ENCODE measurements at regions not wholly inside any gene's neighbourhood (a gene's known extent, or its start where the extent isn't known, plus 50 kb on each side); places are given as distances from the start of the nearest gene placed in this dataset.

DNA sequence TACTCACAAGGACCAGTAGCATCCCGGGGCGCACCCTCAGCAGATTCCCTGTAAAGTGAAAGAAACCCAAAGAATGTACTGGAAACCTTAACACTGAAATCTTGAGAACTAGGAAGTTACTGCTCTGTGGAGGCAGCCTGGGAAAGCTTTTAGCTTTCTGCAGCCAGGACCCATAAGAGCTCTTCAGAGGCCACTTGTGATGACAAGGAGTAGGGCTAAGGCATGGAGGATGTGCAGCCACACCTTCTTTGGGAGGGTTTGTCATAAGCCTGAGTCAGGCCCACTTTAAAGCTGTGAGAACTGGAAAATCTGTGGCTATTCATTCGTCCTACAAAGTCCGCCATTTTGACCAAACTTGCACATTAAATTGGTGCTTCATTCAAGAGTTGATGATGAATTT lies 291.1 kb upstream of the TLE4 start:
- TF ChIP-seq, protein P1, sequence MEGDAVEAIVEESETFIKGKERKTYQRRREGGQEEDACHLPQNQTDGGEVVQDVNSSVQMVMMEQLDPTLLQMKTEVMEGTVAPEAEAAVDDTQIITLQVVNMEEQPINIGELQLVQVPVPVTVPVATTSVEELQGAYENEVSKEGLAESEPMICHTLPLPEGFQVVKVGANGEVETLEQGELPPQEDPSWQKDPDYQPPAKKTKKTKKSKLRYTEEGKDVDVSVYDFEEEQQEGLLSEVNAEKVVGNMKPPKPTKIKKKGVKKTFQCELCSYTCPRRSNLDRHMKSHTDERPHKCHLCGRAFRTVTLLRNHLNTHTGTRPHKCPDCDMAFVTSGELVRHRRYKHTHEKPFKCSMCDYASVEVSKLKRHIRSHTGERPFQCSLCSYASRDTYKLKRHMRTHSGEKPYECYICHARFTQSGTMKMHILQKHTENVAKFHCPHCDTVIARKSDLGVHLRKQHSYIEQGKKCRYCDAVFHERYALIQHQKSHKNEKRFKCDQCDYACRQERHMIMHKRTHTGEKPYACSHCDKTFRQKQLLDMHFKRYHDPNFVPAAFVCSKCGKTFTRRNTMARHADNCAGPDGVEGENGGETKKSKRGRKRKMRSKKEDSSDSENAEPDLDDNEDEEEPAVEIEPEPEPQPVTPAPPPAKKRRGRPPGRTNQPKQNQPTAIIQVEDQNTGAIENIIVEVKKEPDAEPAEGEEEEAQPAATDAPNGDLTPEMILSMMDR (IDR thresholded peaks at IDR 0.05 in 4 of 5, conservative IDR thresholded peaks at IDR 0.05 in 1 of 5): no peak
- TF ChIP-seq POLR2A (IDR thresholded peaks at IDR 0.05): no peak

Measured in gastrocnemius medialis (tissue), 4 donors.